GM12892 (cell line): ENCODE measurements at regions not wholly inside any gene's neighbourhood (a gene's known extent, or its start where the extent isn't known, plus 50 kb on each side); places are given as distances from the start of the nearest gene placed in this dataset.
"Not testable (repeated sequence)": the region's sequence is repeated elsewhere in the genome, so short reads cannot be mapped to it uniquely, and the experiment has no call there.

ENCODE experiments used
- POLR2A ChIP-seq: IDR thresholded peaks from 2 replicates; pipeline ENCODE4 v1.6.1; 2011; ENCODE audit warnings: low read depth, low read length, control low read depth
- POLR2AphosphoS5 ChIP-seq: IDR thresholded peaks from 2 replicates; pipeline ENCODE4 v1.6.1; 2011; ENCODE audit warnings: low read depth, low read length, control low read depth
- TAF1 ChIP-seq: IDR thresholded peaks from 2 replicates; pipeline ENCODE4 v1.6.1; 2011; ENCODE audit warnings: low read depth, mild to moderate bottlenecking, control low read depth, low read length, borderline replicate concordance

DNA sequence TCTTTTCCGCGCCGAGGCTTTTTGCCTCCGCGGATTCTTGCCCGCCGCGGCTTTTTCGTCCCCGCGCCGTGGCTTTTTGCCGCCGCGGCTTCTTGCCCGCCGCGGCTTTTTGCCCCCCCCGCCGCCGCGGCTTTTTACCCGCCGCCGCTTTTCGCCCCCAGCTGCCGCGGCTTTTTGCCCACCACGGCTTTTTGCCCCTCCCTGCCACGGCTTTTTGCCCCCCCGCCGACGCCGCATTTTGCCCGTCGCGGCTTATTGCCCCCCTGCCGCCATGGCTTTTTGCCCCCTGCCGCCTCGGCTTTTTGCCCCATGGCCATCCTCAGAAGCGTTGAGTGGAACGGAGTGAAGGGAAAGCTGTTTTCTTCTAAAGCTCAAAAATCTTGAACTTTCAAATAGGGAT lies 4955.5 kb upstream of the OR11H1 start:
- TF ChIP-seq POLR2A, POLR2AphosphoS5, TAF1: not testable (repeated sequence)
